CD4-positive, alpha-beta T cell (primary cell): ENCODE measurements at regions not wholly inside any gene's neighbourhood (a gene's known extent, or its start where the extent isn't known, plus 50 kb on each side); places are given as distances from the start of the nearest gene placed in this dataset.

Experiments
- ATAC-seq: fragments of 200-7000 bp; cut with Tn5 transposase; one replicate; pipeline ENCODE4 v1.10.0; 2022; ENCODE audit warnings: mild to moderate bottlenecking; ENCODE audit not compliant: poor library complexity
- CTCF ChIA-PET: fragments of 350-600 bp; sonication (Branson Sonifier 250); formaldehyde crosslinking; loops from one replicate; lab custom pipeline; 2021; ENCODE audit warnings: antibody characterized with exemption, inconsistent platforms; lab: Charles Lee
- POLR2A ChIA-PET: fragments of 350-600 bp; sonication (Branson Sonifier 250); formaldehyde crosslinking; loops from one replicate; lab custom pipeline; 2021; ENCODE audit warnings: antibody characterized with exemption, inconsistent platforms; lab: Charles Lee
- DNase-seq, 14 experiments: peaks; one replicate each; pipeline ENCODE4 v3.0.0-alpha.2; 2013 to 2020; ENCODE audit warnings: mixed read lengths in 2 of 14
- H3K27ac ChIP-seq, 2 donors: one replicate each; pipeline versions ENCODE4 v1.5.1 to v1.7.0; 2013; ENCODE audit warnings: low read length in 2 of 2, low read depth in 1 of 2, mild to moderate bottlenecking in 1 of 2
- H3K27me3 ChIP-seq, 2 experiments: 1 replicate in 1 of 2; 2 replicates in 1 of 2; pipeline versions ENCODE4 v1.6.1 to v1.7.0; 2013; ENCODE audit warnings: low read length in 2 of 2, control low read depth in 1 of 2, mild to moderate bottlenecking in 1 of 2, moderate library complexity in 1 of 2; ENCODE audit not compliant: insufficient read depth in 2 of 2, control insufficient read depth in 1 of 2
- H3K36me3 ChIP-seq: one replicate; pipeline ENCODE4 v1.6.1; 2013; ENCODE audit warnings: low read length, control low read depth; ENCODE audit not compliant: insufficient read depth
- H3K4me1 ChIP-seq: one replicate; pipeline ENCODE4 v1.6.1; 2013; ENCODE audit warnings: low read length, control low read depth; ENCODE audit not compliant: insufficient read depth
- H3K4me3 ChIP-seq: one replicate; pipeline ENCODE4 v1.5.1; 2013; ENCODE audit warnings: mild to moderate bottlenecking, low read length, moderate library complexity
- H3K9me3 ChIP-seq, 2 experiments: 1 replicate in 1 of 2; 2 replicates in 1 of 2; pipeline versions ENCODE4 v1.6.1 to v1.7.0; 2013; ENCODE audit warnings: low read length in 2 of 2, mild to moderate bottlenecking in 2 of 2, control low read depth in 1 of 2, moderate library complexity in 1 of 2; ENCODE audit not compliant: control insufficient read depth in 1 of 2, insufficient read depth in 1 of 2
- H3K27ac Mint-ChIP-seq: one replicate; pipeline ENCODE4 v1.8.0; 2020; ENCODE audit warnings: mixed read lengths
- H3K27me3 Mint-ChIP-seq: one replicate; pipeline ENCODE4 v1.8.0; 2021; ENCODE audit warnings: mixed read lengths
- H3K36me3 Mint-ChIP-seq: one replicate; pipeline ENCODE4 v1.8.0; 2021; ENCODE audit warnings: low read depth, mixed read lengths
- H3K4me1 Mint-ChIP-seq: one replicate; pipeline ENCODE4 v1.8.0; 2021; ENCODE audit warnings: low read depth, mixed read lengths
- H3K4me3 Mint-ChIP-seq: one replicate; pipeline ENCODE4 v1.8.0; 2020; ENCODE audit warnings: mild to moderate bottlenecking, mixed read lengths
- H3K9me3 Mint-ChIP-seq: one replicate; pipeline ENCODE4 v1.8.0; 2020; ENCODE audit warnings: mixed read lengths
- CTCF ChIP-seq: fragments of 200-600 bp; IDR thresholded peaks from one replicate; pipeline ENCODE4 v1.8.0; 2022; ENCODE audit warnings: antibody characterized with exemption, mild to moderate bottlenecking
- intact Hi-C, 2 experiments: fragments of 100-400 bp; cut with DNase I in 1 of 2; cut with micrococcal nuclease in 1 of 2; formaldehyde crosslinking; loops; one replicate each; pipeline versions ENCODE4 v1.15.1 to v1.9.0; 2023 to 2025; cut with DNase I, micrococcal nuclease

- H3K9me3 ChIP-seq: no peaks in the 10 kb centered on the region
- no peak overlapping the region for H3K27ac ChIP-seq
- H3K4me1 Mint-ChIP-seq: peaks cover 14% of the 10 kb centered on the region
- ChIA-PET CTCF (no interaction called here), POLR2A (interaction anchor here (0.5 kb wide), 1 partner anchor 131 kb away, joined by 3 read pairs; no protein-coding TSS in a partner anchor)
- H3K36me3 Mint-ChIP-seq: no peaks in the 10 kb centered on the region
- intact Hi-C loops: no loop called here
- H3K27me3 Mint-ChIP-seq: no peaks in the 10 kb centered on the region
- H3K9me3 Mint-ChIP-seq: no peaks in the 10 kb centered on the region
- H3K4me1 ChIP-seq: no peaks in the 10 kb centered on the region
- TF ChIP-seq CTCF: no peak
- no peak overlapping the region for H3K27ac Mint-ChIP-seq
- no peak for ATAC-seq
- no peak for DNase-seq
- no peak overlapping the region for H3K4me3 Mint-ChIP-seq
- H3K4me3 ChIP-seq: no peak overlapping the region
- H3K36me3 ChIP-seq: no peaks in the 10 kb centered on the region
- H3K27me3 ChIP-seq: no peaks in the 10 kb centered on the region
These were observed 119.9 kb upstream of the ATP2B1 start for GRCh38 chr12:89828575-89828974.

DNA sequence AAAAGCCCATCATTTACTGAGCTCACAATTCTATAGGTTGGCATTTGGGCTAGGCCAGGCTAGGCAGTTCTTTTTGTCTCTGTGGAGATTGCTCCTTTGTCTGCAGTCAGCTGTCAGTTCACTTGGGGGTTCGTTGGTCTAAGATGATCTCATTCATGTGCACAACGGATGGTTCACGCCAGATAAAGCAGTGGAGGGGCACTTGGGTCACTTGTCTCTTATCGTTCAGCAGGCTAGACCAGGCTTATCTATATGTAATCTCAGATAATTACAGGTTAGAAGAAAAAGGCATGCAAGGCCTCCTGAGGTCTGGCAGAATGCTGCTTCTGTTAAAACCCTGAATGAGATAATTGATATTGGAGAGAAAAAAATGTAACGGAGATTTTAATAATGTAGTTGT lies 119.0 kb upstream of the ATP2B1 start:
- no peaks in the 10 kb centered on the region for H3K36me3 Mint-ChIP-seq
- ChIA-PET CTCF (no interaction called here), POLR2A (no interaction called here)
- Histone ChIP-seq H3K9me3 (no peaks in the 10 kb centered on the region), H3K36me3 (no peaks in the 10 kb centered on the region), H3K4me3 (no peak overlapping the region), H3K27ac (no peak overlapping the region), H3K4me1 (no peaks in the 10 kb centered on the region), H3K27me3 (no peaks in the 10 kb centered on the region)
- no peak overlapping the region for H3K4me3 Mint-ChIP-seq
- DNase-seq: no peak
- no peaks in the 10 kb centered on the region for H3K9me3 Mint-ChIP-seq
- intact Hi-C loops: no loop called here
- H3K4me1 Mint-ChIP-seq: peaks cover 14% of the 10 kb centered on the region
- no peak overlapping the region for H3K27ac Mint-ChIP-seq
- ATAC-seq: no peak
- no peaks in the 10 kb centered on the region for H3K27me3 Mint-ChIP-seq
- no peak for TF ChIP-seq CTCF

GRCh38 chr12:89826468-89826867 lies 117.8 kb upstream of the ATP2B1 start:
- no peaks in the 10 kb centered on the region for H3K9me3 Mint-ChIP-seq
- ChIA-PET CTCF (no interaction called here), POLR2A (no interaction called here)
- H3K36me3 Mint-ChIP-seq: no peaks in the 10 kb centered on the region
- H3K9me3 ChIP-seq: no peaks in the 10 kb centered on the region
- no peaks in the 10 kb centered on the region for H3K4me1 ChIP-seq
- H3K4me1 Mint-ChIP-seq: peaks cover 14% of the 10 kb centered on the region
- no peaks in the 10 kb centered on the region for H3K36me3 ChIP-seq
- H3K4me3 Mint-ChIP-seq: no peak overlapping the region
- ATAC-seq: no peak
- no peak overlapping the region for H3K27ac Mint-ChIP-seq
- H3K27me3 Mint-ChIP-seq: no peaks in the 10 kb centered on the region
- no peak for DNase-seq
- no peak overlapping the region for H3K4me3 ChIP-seq
- intact Hi-C loops: no loop called here
- no peaks in the 10 kb centered on the region for H3K27me3 ChIP-seq
- H3K27ac ChIP-seq: no peak overlapping the region
- no peak for TF ChIP-seq CTCF
